Stimulated activated CD4-positive, alpha-beta T cell treated with anti-CD3 and anti-CD28 coated beads, Interleukin-15, amount 100 ng/mL, for 24 hours (primary cell): ENCODE measurements at regions not wholly inside any gene's neighbourhood (a gene's known extent, or its start where the extent isn't known, plus 50 kb on each side); places are given as distances from the start of the nearest gene placed in this dataset.
"Not testable (repeated sequence)": the region's sequence is repeated elsewhere in the genome, so short reads cannot be mapped to it uniquely, and the experiment has no call there.

ENCODE experiments used
- DNase-seq: peaks from one replicate; pipeline ENCODE4 v3.0.0-alpha.2; 2020

DNA sequence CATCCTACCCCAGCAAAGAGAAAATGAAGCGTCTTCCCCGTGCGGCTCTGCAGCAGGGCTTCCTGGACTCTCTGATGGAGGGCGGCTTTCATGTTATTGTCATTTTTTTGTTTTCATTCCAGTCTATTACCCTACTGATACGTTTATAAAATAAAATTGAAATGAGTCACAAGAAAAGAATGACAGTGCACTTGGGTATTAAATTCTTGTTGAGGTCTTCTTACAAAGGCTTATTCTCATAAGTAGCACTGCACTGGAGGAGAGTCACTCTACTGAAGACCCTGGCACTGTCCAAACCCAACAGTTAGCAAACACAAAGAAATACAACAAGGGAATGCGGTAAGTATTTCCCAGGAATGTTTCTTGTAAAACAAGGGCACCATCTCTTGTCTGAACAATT lies 379.3 kb downstream of the MAFB start:
- no peak for DNase-seq

DNA sequence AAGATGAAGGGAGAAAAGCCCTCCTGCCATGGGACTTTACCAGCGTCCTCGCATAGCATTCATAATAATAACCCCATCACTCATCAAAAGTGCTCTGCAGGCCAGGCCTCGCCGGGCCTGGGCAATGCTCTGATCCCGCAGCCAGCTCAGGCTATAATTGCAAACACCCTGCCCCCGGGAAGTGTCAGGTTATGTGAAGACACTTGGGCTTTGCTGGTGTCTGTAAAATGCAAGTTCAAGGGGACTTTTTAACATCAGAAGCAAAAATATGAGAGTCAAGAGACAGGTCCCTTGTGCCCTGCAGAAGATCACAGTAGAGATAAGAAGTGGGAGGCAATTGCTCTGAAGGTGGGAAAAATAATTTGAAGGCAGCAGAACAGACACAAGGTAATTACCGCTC lies 381.0 kb downstream of the MAFB start:
- DNase-seq, result no peak

DNA sequence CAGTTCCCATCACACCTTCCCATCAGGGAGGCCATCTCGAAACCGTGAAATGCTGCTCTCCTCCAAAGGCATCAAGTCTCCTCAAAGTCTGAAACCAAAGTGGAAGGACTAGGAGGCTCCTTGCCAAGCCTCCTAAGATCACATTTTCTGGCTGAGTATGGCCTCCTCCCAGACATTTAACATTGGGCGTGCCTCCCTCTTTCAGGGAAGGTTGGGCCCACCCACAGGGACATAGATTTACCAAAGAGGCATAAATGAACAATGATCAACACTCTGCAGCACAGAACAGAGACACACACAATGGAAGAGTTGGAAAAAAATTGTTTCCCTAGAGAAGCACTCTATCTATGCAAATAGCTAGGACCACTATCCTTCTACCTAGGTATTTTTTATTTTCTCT lies 381.8 kb downstream of the MAFB start:
- DNase-seq, result no peak

DNA sequence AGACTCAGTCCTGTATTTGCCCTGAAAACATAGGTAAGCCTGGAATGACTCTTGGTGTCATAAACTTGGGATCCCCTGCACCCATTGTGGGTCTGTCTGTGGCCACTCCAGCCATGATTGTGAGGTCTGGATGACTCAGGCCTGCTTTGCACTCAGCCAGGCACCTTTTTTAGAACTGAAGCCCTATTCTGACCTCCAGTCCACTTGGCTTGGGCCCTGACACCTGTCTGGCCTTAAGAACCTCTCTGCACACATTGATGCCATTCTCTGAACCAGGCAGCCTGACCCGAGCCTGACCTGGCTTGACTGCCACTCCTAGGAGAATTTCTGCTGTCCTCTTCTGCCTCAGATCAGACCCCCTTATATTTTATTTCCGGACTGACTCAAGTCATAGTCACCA lies 383.7 kb downstream of the MAFB start:
- no peak for DNase-seq

DNA sequence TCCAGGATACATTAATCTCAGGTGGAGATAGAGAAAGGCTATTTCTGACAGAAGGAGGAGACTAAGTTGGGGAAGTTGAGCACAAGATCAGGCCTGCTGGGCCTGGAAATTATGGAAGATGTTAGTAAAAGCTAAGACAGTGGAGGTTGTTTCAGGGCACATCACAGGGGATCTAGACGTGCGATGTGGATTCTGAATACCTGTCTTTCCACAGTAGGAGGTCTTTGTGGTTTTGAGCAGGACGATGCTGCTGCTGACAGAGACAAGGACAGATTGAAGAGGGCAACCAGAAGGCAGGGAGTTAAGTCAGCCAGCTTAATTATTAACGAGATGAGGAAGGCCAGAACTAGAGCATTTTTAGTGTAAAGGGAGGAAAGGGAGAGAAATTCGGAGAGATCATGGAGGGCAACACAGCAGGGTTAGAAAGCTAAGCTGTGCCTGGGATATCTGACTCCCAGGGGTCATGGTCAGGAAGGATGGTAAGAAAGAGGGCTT lies 384.9 kb downstream of the MAFB start:
- DNase-seq, result no peak

DNA sequence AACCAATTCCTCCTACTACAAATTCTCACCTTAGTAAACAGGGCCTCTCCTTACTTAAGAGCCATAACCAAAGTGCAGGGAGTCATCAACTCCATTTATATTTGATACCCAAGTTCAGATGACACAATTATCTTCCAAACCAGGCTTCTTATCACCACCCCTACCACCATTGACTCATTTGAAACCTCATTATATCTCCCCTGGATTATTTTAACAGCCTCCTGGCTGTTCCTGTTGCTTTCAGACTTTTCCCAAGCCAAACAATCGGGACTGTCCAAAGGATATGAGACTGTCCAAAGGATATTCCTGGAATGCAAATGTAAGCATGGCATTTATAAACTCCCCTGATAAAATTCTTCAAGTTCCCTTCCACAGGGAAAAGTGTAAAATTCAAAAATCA lies 394.3 kb downstream of the MAFB start:
- no peak for DNase-seq

DNA sequence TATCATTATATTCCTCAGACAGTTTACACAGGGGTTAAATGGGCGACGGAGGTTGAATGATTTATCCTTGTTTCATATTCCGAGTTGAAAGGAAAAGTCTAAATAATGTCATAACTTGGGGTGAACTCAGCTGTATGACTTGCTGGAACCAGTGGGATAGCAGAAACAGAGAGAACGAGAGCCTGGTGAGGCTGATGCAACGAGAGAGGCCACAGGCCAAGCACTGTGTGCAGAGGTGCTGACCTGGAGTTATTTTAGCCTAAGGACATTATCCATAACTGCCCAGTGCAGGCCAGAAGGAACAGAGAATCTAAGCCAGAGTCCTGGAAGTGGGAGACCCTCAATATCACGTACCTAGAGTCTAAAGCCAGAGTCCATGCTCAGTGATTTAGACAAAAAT lies 394.9 kb downstream of the MAFB start:
- no peak for DNase-seq

DNA sequence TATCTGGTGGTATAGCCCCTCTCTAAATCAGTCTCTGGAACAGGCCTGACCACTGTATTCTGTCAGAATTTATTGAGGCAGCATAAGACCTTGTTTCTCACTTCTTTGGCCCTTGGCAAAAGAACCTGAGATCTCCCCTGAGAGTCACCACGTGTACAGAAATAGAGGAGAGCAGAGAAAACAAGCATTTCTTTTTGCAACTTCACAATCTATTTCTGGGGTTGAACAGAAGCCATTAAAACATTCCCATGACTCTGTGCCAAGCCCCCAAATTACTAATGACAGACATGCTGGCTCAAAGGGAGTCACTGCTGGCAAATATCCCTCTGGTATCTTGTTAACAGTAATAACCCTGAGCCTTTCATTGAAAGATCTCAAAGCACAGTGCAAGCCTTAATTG lies 395.3 kb downstream of the MAFB start:
- DNase-seq, result no peak

DNA sequence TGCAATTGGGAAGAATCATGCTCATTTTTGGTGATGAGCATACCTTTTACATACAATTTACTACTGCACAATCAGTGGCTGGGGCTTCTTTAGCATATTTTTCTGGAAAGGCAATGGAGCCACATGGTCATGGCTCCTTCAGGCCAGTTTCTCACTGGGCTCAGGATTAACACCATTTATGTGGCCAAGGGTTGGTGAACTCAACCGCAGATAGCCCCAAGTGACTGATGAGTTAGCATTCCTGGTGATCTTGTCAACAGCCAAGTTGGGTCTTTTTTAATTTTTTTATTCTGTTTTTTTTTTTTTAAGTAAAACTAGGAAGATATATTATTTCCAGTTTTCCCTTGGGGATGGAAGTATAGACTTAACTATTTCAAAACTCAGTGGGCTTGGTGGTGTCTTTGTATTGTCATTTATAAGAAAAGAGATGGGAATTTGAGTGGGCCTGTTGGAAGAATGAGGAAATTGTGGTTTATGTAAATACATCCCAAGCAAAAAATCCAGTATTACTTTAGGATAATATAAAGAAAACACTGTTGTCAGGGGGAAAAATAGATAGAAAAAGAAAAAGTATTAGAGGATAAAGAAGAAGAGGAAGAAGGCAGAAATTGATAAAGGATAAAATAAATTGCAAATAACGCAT lies 397.4 kb downstream of the MAFB start:
- no peak for DNase-seq

DNA sequence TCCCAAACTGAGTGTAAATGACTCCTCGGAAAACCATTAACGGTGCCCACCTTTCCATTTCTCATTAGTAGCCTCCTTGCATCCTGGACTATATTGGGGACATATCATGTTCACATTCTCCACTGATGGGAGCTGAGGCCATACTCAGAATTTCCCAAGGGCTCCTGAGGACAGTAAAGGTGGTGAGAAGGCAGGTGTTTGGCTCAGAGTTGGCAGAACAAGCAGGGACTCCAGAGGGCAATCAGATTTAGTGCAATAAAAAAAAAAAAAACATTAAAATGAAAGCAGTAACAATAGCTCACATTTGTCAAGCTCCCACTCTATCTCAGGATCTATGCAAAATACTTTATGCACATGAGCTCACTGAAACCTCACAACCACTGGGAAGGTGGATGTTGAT lies 401.4 kb downstream of the MAFB start:
- DNase-seq, result no peak

DNA sequence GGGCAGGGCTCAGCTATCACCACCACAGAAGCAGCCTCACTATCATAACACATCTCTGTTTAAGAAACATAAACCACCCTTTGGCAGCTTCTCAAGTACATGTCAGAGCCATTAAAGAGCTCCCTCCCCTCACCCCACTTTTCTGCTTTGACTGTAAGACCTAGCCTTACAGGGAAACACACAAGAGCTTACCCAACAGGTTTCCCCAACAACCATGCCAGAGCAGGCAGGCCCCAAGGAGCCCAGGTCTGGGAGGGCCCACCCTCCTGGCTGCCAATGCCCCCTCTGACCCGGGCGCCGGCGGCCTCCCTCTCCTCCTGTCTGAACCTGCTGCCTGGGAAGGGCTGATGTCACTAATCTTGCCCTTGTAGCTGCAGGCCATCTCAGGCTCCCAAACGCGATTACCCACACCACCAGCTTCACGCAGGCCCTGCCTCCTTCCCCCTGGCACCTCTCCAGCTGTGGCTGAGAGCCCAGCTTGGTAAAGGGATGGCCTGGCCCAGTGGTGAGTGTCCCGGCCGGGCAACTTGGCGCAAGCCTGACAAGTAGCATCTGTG lies 402.0 kb downstream of the MAFB start:
- no peak for DNase-seq

DNA sequence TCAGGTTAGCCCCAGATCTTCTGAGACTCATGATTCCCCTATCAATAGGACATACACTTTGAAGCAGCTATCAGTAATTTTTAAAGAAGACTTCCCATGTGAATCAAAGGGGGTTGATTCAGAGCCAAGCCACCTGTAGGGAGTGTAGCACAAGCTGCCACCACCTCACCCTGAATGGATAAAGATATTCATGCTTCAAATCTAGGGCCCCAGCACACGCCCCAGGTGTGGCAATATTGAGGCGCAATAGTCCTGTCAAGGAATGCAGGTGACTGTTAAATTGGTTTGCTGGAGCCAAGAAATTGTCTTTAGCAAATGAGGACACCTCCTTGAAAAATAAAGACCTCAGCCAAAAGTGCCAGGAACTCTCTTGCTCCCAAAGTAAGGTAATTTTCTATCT lies 404.4 kb downstream of the MAFB start:
- DNase-seq, result no peak

DNA sequence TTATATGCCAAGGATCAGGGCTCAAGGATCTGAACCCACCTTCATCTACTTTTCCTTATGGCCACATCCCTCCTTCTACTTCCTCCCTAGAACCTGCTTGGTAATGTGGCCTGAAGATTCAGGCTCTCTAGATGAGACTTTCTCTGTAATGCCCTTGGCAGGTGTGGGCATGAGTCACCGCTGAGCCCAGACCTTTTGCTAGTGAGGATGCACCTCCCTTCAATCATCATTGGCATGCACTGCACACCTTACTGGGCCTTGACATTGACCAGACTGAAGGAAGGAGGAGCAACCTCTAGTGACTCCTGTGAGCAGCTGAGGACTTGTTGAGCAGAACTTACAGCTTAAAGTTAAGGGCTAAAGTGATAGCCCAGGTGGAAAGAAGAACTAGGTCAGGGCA lies 405.3 kb downstream of the MAFB start:
- no peak for DNase-seq

DNA sequence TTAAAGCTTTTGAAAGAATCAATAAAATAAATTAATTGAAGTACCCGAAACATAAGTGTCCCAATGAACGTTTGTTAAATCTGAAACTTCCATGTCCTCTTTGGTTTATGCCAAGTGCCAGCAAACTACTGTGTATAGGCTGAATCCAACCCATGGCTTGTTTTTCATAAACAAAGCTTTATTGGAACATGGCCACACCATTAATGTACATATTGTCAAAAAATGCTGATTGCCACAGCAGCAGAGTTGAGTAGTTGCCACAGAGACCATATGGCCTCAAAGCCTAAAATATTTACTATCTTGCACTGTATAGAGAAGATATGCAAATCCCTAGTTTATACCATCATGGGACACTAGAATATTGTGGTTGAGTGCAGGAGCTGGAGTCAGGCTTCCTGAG lies 406.1 kb downstream of the MAFB start:
- DNase-seq, result no peak

DNA sequence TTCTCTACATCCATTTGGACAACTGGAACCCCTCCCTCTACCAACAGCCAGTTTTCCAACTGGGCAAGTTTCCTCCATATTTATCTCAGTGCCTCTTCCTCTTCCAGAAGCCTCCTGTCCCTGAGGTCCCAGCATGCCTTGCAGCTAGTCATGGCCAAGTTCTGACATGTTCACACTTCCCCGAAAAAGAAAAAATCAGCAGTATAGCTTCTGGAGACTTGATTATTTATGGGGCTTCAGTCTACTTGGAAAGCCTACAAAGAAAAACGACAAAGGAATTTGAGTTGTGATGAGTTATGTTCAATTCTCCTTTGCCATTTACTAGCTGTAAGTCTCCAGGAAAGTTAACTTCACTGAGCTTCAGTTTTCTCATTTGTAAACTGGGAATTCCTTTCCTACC lies 406.5 kb downstream of the MAFB start:
- DNase-seq, result no peak

DNA sequence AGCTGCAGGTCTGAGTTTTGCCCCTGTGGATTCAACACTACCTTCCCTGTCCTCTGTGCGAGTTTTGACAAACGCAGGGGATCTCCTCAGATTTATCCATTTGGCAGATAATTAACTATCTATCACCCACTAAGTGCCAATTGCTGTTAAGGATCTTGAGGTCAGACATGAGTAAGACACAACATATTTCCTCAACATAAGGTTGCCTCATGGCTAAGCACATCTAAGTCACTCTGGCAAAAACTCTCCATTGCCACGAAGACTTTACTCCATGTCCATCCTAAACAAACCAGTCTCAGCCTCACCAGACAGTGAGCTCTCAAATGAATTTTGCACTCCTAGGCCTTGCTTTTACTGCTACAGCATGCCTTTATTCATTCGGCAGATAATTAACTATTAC lies 408.4 kb downstream of the MAFB start:
- DNase-seq, result no peak

DNA sequence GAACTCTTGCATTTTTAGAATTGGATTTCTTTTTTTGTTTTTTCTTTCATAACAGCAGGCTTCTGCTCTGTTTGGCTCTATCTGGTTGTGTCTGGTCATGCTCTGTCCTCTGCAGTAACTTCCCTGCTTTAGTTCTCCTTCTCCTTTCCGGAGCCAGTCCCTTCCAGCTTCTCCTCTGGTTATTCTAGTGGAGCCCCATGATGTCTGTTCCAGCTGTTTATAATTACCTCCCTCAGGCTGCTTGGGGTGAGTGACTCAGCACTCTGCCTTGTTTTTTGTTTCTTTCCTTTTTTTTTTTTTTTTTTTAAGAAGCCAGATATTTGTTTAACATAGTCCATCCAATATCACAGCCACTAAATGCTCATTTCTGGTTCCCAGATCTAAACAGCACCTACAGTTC lies 409.6 kb downstream of the MAFB start:
- DNase-seq, result no peak

DNA sequence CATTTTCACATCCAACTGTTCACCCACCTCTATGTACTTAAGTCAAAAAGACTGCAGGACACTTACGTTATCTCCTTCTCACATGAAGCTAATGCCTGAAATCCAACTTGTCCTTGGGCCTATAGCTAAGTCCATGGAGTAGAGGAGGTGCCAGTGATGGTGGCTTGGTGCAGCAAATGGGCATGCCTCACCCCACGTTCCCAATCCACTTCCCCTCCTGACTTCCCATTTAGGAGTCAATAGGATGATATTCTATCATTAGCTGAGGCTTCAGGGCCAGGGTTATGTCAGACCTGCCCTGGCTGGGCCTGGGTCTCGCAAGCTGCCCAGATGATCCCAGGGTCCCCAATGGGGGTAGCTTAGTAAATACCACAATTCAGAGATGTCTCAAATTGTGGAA lies 410.4 kb downstream of the MAFB start:
- DNase-seq, result no peak

DNA sequence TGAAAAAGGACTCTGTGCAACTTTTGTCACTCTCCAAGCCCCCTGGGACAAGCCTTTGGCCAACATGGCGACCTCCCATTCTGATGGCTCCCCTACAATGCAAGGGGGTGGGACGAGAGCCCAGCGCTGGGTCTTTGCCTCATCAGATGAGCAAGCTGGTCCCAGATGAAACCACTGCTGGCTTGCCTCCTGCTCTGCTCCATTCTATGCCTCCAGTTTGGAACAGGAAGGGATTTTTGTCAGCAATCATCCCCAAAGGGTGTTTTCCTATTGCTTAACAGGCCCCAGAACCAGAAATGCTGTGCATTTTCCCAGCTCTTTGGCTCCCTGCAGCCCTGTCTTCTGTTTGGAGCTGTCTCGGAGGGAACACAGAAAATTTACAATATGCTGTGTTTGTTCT lies 412.7 kb downstream of the MAFB start:
- no peak for DNase-seq

DNA sequence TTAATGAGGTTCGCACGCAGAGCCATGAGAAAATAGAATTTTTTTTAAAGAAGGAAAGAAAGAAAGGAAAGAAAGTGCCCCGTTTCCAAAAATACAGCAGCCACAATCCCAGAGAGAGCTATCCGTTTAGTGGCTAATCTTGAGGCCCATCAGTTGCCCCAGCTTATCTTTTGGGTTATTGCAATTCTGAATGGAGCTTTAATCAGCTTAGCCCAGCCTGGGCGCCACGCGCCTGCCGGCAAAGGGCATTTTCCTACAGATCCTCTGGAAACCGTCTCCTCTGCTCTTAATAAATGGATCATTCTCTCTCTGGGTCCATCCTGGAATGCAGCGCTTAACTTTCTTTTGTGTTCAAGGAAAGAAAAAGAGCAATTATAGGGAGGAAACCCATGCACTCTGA lies 413.3 kb downstream of the MAFB start:
- DNase-seq, result no peak

DNA sequence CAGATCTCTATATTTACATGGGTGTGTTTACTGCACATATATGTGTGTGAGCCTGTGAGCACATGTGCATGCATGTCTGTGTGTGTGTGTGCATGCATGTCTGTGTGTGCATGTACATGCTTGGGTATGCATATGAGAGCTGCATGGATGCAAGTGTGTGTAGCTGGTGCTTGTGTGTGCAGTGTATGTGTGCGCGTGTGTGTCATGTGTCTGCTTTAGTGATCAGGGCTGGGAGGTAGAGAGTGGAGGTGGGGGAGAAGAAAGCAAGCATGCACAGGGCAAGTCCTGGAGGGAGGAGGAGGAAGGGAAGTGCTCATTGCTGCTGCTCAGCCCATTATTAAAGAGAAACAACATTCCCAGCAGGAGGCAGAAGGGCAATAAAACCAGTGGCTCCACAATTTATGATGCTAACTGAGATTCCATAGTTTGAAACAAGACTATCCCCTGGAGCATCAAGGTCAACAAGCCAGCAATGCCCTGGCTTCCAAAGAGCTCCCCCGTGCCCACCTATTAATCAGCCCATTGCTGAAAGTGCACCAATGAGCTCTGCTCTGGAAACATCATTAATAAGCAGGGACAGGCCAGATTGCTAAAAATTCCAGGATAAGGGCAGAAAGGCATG lies 414.0 kb downstream of the MAFB start:
- DNase-seq, result no peak

DNA sequence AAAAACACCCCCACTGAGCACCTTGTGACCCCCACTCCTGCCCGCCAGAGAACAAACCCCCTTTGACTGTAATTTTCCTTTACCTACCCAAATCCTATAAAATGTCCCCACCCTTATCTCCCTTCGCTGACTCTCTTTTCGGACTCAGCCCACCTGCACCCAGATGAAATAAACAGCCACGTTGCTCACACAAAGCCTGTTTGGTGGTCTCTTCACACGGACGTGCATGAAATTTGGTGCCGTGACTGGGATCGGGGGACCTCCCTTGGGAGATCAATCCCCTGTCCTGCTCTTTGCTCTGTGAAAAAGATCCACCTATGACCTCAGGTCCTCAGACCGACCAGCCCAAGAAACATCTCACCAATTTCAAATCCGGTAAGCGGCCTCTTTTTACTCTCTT lies 419.8 kb downstream of the MAFB start:
- DNase-seq, result not testable (repeated sequence)

DNA sequence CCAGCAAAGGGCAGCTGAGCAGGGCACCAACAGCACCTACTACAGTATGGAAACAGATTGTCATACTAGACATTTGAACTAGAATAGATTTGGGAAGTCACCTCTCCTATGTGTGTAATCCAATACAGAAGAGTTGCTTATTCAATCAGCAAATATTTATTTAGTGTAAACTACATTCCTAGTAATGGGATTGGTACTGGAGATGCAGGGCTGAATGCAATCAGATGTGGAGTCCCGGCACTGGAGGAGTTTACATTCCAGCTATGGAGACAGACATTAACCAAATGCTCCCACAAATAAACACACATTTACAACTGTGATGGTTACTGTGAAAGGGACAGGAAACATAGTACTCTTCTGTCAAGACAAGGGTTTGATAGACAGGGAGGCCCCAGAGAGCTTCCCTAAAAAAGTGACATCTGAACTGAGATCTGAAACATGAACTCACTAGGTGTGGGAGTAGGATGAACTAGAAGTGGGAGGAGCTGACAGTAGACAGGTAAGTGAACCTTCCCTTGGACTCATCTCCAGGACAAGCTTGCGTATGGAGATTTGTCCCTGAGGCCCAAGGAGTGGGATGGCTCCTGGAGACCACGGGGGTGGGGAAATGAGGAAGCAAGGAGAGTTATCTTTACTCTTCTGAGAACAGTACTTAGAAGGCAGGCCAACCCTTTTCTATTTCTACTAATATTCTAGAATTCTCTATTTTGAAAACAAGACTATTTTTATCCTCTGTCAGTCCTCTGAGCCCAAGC lies 420.5 kb downstream of the MAFB start:
- no peak for DNase-seq
